ENCODE measurements at regions not wholly inside any gene's neighbourhood (a gene's known extent, or its start where the extent isn't known, plus 50 kb on each side); places are given as distances from the start of the nearest gene placed in this dataset.
A peak's percentile ranks its signal among the peaks of the same experiment; 100 is the strongest.

DNA sequence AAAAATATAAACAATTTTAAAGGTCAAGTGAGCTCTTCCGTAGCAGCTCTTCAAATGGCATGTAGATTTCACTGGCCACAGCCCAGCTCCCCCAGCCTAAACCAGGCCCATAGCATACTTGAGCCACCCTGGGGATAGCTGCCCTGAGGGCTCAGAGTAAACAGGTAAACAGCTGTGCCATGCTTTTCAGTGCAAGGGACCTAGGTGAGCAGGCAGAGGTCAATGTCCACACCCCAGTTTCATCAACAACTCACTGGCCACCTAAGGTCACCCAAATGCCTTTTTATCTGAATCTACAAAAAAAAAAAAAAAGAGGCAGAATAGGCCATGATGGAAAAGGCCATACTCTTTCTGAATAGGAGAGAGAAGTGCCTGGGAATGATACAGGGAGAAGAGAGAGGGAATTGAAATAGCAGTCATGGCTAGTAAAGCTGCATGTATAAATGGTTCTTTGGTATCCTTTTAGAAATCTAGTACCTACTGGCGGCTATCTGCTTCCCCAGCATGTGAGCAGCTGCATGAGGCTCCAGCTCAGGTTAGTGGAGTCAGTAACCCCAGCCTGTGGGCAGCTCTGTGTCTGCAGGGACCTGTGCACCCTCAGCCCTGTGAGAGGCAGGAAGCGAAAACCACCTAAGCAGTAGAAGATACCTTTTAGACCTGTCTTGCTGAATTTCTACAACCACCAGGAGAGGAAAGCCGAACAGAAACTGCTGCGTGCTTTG lies 77.0 kb downstream of the FOXA2 start (continued):
- TF ChIP-seq, protein P1, sequence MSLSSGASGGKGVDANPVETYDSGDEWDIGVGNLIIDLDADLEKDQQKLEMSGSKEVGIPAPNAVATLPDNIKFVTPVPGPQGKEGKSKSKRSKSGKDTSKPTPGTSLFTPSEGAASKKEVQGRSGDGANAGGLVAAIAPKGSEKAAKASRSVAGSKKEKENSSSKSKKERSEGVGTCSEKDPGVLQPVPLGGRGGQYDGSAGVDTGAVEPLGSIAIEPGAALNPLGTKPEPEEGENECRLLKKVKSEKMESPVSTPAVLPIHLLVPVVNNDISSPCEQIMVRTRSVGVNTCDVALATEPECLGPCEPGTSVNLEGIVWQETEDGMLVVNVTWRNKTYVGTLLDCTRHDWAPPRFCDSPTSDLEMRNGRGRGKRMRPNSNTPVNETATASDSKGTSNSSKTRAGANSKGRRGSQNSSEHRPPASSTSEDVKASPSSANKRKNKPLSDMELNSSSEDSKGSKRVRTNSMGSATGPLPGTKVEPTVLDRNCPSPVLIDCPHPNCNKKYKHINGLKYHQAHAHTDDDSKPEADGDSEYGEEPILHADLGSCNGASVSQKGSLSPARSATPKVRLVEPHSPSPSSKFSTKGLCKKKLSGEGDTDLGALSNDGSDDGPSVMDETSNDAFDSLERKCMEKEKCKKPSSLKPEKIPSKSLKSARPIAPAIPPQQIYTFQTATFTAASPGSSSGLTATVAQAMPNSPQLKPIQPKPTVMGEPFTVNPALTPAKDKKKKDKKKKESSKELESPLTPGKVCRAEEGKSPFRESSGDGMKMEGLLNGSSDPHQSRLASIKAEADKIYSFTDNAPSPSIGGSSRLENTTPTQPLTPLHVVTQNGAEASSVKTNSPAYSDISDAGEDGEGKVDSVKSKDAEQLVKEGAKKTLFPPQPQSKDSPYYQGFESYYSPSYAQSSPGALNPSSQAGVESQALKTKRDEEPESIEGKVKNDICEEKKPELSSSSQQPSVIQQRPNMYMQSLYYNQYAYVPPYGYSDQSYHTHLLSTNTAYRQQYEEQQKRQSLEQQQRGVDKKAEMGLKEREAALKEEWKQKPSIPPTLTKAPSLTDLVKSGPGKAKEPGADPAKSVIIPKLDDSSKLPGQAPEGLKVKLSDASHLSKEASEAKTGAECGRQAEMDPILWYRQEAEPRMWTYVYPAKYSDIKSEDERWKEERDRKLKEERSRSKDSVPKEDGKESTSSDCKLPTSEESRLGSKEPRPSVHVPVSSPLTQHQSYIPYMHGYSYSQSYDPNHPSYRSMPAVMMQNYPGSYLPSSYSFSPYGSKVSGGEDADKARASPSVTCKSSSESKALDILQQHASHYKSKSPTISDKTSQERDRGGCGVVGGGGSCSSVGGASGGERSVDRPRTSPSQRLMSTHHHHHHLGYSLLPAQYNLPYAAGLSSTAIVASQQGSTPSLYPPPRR (CRISPR knock-in tag; IDR thresholded peaks at IDR 0.05; ENCODE audit: borderline replicate concordance), result peak; percentile 73; the same call in 1 of the 2 replicates
- TF ChIP-seq HBP1 (CRISPR knock-in tag; IDR thresholded peaks at IDR 0.05; ENCODE audit: low read depth), result no peak
- no peak for TF ChIP-seq RBAK (CRISPR knock-in tag; IDR thresholded peaks at IDR 0.05)
- TF ChIP-seq SMAD3 (CRISPR knock-in tag; IDR thresholded peaks at IDR 0.05), result peak; percentile 73; the same call in 1 of the 2 replicates
- TF ChIP-seq TFAP4 (IDR thresholded peaks at IDR 0.05; ENCODE audit: borderline replicate concordance, low read depth), result peak; percentile 93
- TF ChIP-seq PRPF4 (IDR thresholded peaks at IDR 0.05; ENCODE audit: low read depth, low read length, poor library complexity, severe bottlenecking), result no peak
- no peak for TF ChIP-seq TMF1 (CRISPR knock-in tag; IDR thresholded peaks at IDR 0.05; ENCODE audit: low read depth)
- no peak for TF ChIP-seq TOE1 (CRISPR knock-in tag; IDR thresholded peaks at IDR 0.05)
- no peak for TF ChIP-seq PAX8 (CRISPR knock-in tag; IDR thresholded peaks at IDR 0.05; ENCODE audit: borderline replicate concordance)
- TF ChIP-seq, protein P2, sequence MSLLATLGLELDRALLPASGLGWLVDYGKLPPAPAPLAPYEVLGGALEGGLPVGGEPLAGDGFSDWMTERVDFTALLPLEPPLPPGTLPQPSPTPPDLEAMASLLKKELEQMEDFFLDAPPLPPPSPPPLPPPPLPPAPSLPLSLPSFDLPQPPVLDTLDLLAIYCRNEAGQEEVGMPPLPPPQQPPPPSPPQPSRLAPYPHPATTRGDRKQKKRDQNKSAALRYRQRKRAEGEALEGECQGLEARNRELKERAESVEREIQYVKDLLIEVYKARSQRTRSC (CRISPR knock-in tag; IDR thresholded peaks at IDR 0.05; ENCODE audit: low read depth), result no peak
- peak; percentile 42; the same call in 1 of the 2 replicates for TF ChIP-seq ZNF124 (CRISPR knock-in tag; IDR thresholded peaks at IDR 0.05)
- TF ChIP-seq ZNF451 (CRISPR knock-in tag; IDR thresholded peaks at IDR 0.05), result no peak
- no peak for TF ChIP-seq KMT2B (CRISPR knock-in tag; IDR thresholded peaks at IDR 0.05)
- no peak for TF ChIP-seq NFE2 (CRISPR knock-in tag; IDR thresholded peaks at IDR 0.05)
- no peak for TF ChIP-seq ZNF367 (CRISPR knock-in tag; IDR thresholded peaks at IDR 0.05; ENCODE audit: borderline replicate concordance)
- no peak for TF ChIP-seq SATB2 (CRISPR knock-in tag; IDR thresholded peaks at IDR 0.05)
- 0 out of 2 replicates have a peak, but pooled peaks have one; percentile 74 for TF ChIP-seq ZNF224 (CRISPR knock-in tag; IDR thresholded peaks at IDR 0.05)
- TF ChIP-seq ZNF530 (CRISPR knock-in tag; IDR thresholded peaks at IDR 0.05; ENCODE audit: low read depth), result no peak
- no peak for TF ChIP-seq ZNF776 (CRISPR knock-in tag; IDR thresholded peaks at IDR 0.05)

All from HepG2 (cell line).